Liver (tissue), 8 donors: ENCODE measurements at regions not wholly inside any gene's neighbourhood (a gene's known extent, or its start where the extent isn't known, plus 50 kb on each side); places are given as distances from the start of the nearest gene placed in this dataset.

Experiments
- DNase-seq: peaks from one replicate; pipeline ENCODE4 v3.0.0-alpha.2; 2017; ENCODE audit warnings: low spot score
- H3K27ac ChIP-seq, 2 donors: one replicate each; pipeline ENCODE4 v1.7.0; 2013; ENCODE audit warnings: inconsistent platforms in 2 of 2, low read length in 2 of 2, control low read depth in 1 of 2, low read depth in 1 of 2, mild to moderate bottlenecking in 1 of 2
- H3K27me3 ChIP-seq, 4 donors: one replicate each; pipeline versions ENCODE4 v1.6.1 to v1.7.0; 2013; ENCODE audit warnings: low read length in 3 of 4, inconsistent platforms in 1 of 4, mild to moderate bottlenecking in 1 of 4, moderate library complexity in 1 of 4; ENCODE audit not compliant: control insufficient read depth in 4 of 4, insufficient read depth in 4 of 4
- H3K36me3 ChIP-seq, 4 donors: one replicate each; pipeline versions ENCODE4 v1.6.1 to v1.7.0; 2013; ENCODE audit warnings: low read length in 3 of 4, mild to moderate bottlenecking in 3 of 4, low read depth in 1 of 4, moderate library complexity in 1 of 4; ENCODE audit not compliant: control insufficient read depth in 4 of 4, insufficient read depth in 3 of 4
- H3K4me1 ChIP-seq, 4 donors: one replicate each; pipeline versions ENCODE4 v1.6.1 to v1.7.0; 2013; ENCODE audit warnings: low read length in 3 of 4, mild to moderate bottlenecking in 3 of 4, moderate library complexity in 1 of 4; ENCODE audit not compliant: control insufficient read depth in 4 of 4, insufficient read depth in 4 of 4
- H3K4me3 ChIP-seq, 3 donors: one replicate each; pipeline versions ENCODE4 v1.6.1 to v1.7.0; 2013; ENCODE audit warnings: low read length in 3 of 3, control low read depth in 1 of 3, low read depth in 1 of 3, mild to moderate bottlenecking in 1 of 3
- H3K9ac ChIP-seq, 2 donors: one replicate each; pipeline ENCODE4 v1.7.0; 2013; ENCODE audit warnings: low read length in 2 of 2, mild to moderate bottlenecking in 2 of 2, moderate library complexity in 2 of 2, control low read depth in 1 of 2, low read depth in 1 of 2
- H3K9me3 ChIP-seq, 4 donors: one replicate each; pipeline versions ENCODE4 v1.6.1 to v1.7.0; 2013; ENCODE audit warnings: low read length in 3 of 4; ENCODE audit not compliant: control insufficient read depth in 4 of 4
- ATF3 ChIP-seq: IDR thresholded peaks from 2 replicates; pipeline ENCODE4 v1.6.1; 2016; ENCODE audit warnings: antibody characterized with exemption
- CTCF ChIP-seq: fragments of 150-350 bp; IDR thresholded peaks from 2 replicates; pipeline ENCODE4 v1.5.1; 2017; ENCODE audit warnings: improper control_type of control experiment, low read depth, low read length; ENCODE audit not compliant: missing input control
- EGR1 ChIP-seq, 2 donors: IDR thresholded peaks; 2 replicates each; pipeline ENCODE4 v1.6.1; 2016 to 2018; ENCODE audit warnings: antibody characterized with exemption in 2 of 2, low read depth in 2 of 2
- FOXA1 ChIP-seq: IDR thresholded peaks from 2 replicates; pipeline ENCODE4 v1.6.1; 2016; ENCODE audit warnings: antibody characterized with exemption
- FOXA2 ChIP-seq: IDR thresholded peaks from 2 replicates; pipeline ENCODE4 v1.6.1; 2016; ENCODE audit warnings: antibody characterized with exemption
- GABPA ChIP-seq, 2 donors: IDR thresholded peaks in 1 of 2; conservative IDR thresholded peaks in 1 of 2; 2 replicates each; pipeline ENCODE4 v1.6.1; 2016; ENCODE audit warnings: antibody characterized with exemption in 2 of 2, mild to moderate bottlenecking in 1 of 2, moderate library complexity in 1 of 2
- HNF4A ChIP-seq, 2 donors: conservative IDR thresholded peaks; 2 replicates each; pipeline ENCODE4 v1.6.1; 2016; ENCODE audit warnings: antibody characterized with exemption in 2 of 2, mild to moderate bottlenecking in 2 of 2
- HNF4G ChIP-seq: IDR thresholded peaks from 2 replicates; pipeline ENCODE4 v1.6.1; 2016; ENCODE audit warnings: antibody characterized with exemption
- JUND ChIP-seq, 2 donors: IDR thresholded peaks; 2 replicates each; pipeline ENCODE4 v1.6.1; 2016; ENCODE audit warnings: antibody characterized with exemption in 2 of 2
- MAX ChIP-seq: IDR thresholded peaks from 2 replicates; pipeline ENCODE4 v1.6.1; 2016; ENCODE audit warnings: antibody characterized with exemption
- NR2F2 ChIP-seq: IDR thresholded peaks from 2 replicates; pipeline ENCODE4 v1.6.1; 2016; ENCODE audit warnings: antibody characterized with exemption
- RAD21 ChIP-seq, 2 donors: IDR thresholded peaks; 2 replicates each; pipeline ENCODE4 v1.6.1; 2016; ENCODE audit warnings: antibody characterized with exemption in 2 of 2, mild to moderate bottlenecking in 2 of 2
- REST ChIP-seq: IDR thresholded peaks from 2 replicates; pipeline ENCODE4 v1.6.1; 2016; ENCODE audit warnings: antibody characterized with exemption, mild to moderate bottlenecking
- RXRA ChIP-seq, 2 donors: IDR thresholded peaks; 2 replicates each; pipeline ENCODE4 v1.6.1; 2017 to 2018; ENCODE audit warnings: antibody characterized with exemption in 2 of 2, mild to moderate bottlenecking in 1 of 2
- SP1 ChIP-seq: IDR thresholded peaks from 2 replicates; pipeline ENCODE4 v1.6.1; 2018; ENCODE audit warnings: antibody characterized with exemption, mild to moderate bottlenecking
- TAF1 ChIP-seq: conservative IDR thresholded peaks from 2 replicates; pipeline ENCODE4 v1.6.1; 2016; ENCODE audit warnings: antibody characterized with exemption, mild to moderate bottlenecking
- YY1 ChIP-seq: IDR thresholded peaks from 2 replicates; pipeline ENCODE4 v1.6.1; 2016; ENCODE audit warnings: antibody characterized with exemption, mild to moderate bottlenecking
- ZBTB33 ChIP-seq: IDR thresholded peaks from 2 replicates; pipeline ENCODE4 v1.6.1; 2016; ENCODE audit warnings: antibody characterized with exemption
- WGBS: extraction: QIAGEN DNeasy Blood & Tissue Kit; methylation state at CpG from one replicate; pipeline ENCODE4 v1.1.7; 2013; 5-methylcytosine and 5-hydroxymethylcytosine counted together
- donor health status: healthy.
- donor health status: healthy.
- donor health status: healthy.
- donor health status: healthy.
- donor health status: healthy.

GRCh38 chr7:8314566-8314965 is 52.6 kb upstream of the ICA1 start:
- no peak for DNase-seq
- Histone ChIP-seq H3K4me1 (no peaks in the 10 kb centered on the region), H3K27me3 (no peaks in the 10 kb centered on the region), H3K9me3 (peaks cover 0 to 15% (median 7%) of the 10 kb centered on the region in 4 donors), H3K36me3 (no peaks in the 10 kb centered on the region), H3K4me3 (no peak overlapping the region), H3K27ac (no peak overlapping the region), H3K9ac (no peak overlapping the region)
- WGBS = 59% methylated on average over 1 of the region's 1 CpG
- no peak for TF ChIP-seq HNF4G
- no peak for TF ChIP-seq SP1
- no peak for TF ChIP-seq TAF1
- no peak for TF ChIP-seq NR2F2
- TF ChIP-seq EGR1 (IDR thresholded peaks at IDR 0.05; ENCODE audit: low read depth in 2 of 2) = no peak
- TF ChIP-seq FOXA1 = no peak
- no peak for TF ChIP-seq JUND (IDR thresholded peaks at IDR 0.05)
- TF ChIP-seq FOXA2 = no peak
- no peak for TF ChIP-seq MAX
- no peak for TF ChIP-seq REST
- no peak for TF ChIP-seq RXRA (IDR thresholded peaks at IDR 0.05)
- no peak for TF ChIP-seq ZBTB33
- TF ChIP-seq YY1 = no peak
- TF ChIP-seq CTCF = no peak
- TF ChIP-seq HNF4A (conservative IDR thresholded peaks at IDR 0.05) = no peak
- TF ChIP-seq RAD21 (IDR thresholded peaks at IDR 0.05) = no peak
- TF ChIP-seq GABPA (IDR thresholded peaks at IDR 0.05 in 1 of 2, conservative IDR thresholded peaks at IDR 0.05 in 1 of 2) = no peak
- no peak for TF ChIP-seq ATF3

- H3K9me3 ChIP-seq = peaks cover 2 to 10% (median 7%) of the 10 kb centered on the region in 4 donors
- H3K4me1 ChIP-seq = no peaks in the 10 kb centered on the region
- H3K27me3 ChIP-seq = no peaks in the 10 kb centered on the region
- DNase-seq = no peak
- H3K36me3 ChIP-seq = no peaks in the 10 kb centered on the region
- no peak overlapping the region for H3K9ac ChIP-seq
- H3K4me3 ChIP-seq = no peak overlapping the region
- no peak overlapping the region for H3K27ac ChIP-seq
- 93% methylated on average over 1 of the region's 1 CpG for WGBS
- TF ChIP-seq REST = no peak
- TF ChIP-seq ZBTB33 = no peak
- TF ChIP-seq NR2F2 = no peak
- TF ChIP-seq GABPA (IDR thresholded peaks at IDR 0.05 in 1 of 2, conservative IDR thresholded peaks at IDR 0.05 in 1 of 2) = no peak
- no peak for TF ChIP-seq ATF3
- TF ChIP-seq EGR1 (IDR thresholded peaks at IDR 0.05; ENCODE audit: low read depth in 2 of 2) = no peak
- no peak for TF ChIP-seq FOXA2
- TF ChIP-seq FOXA1 = no peak
- TF ChIP-seq SP1 = no peak
- no peak for TF ChIP-seq RXRA (IDR thresholded peaks at IDR 0.05)
- TF ChIP-seq RAD21 (IDR thresholded peaks at IDR 0.05) = no peak
Measured at GRCh38 chr7:8319115-8319514, 57.1 kb upstream of the ICA1 start.
